ENCODE measurements at regions not wholly inside any gene's neighbourhood (a gene's known extent, or its start where the extent isn't known, plus 50 kb on each side); places are given as distances from the start of the nearest gene placed in this dataset.

DNA sequence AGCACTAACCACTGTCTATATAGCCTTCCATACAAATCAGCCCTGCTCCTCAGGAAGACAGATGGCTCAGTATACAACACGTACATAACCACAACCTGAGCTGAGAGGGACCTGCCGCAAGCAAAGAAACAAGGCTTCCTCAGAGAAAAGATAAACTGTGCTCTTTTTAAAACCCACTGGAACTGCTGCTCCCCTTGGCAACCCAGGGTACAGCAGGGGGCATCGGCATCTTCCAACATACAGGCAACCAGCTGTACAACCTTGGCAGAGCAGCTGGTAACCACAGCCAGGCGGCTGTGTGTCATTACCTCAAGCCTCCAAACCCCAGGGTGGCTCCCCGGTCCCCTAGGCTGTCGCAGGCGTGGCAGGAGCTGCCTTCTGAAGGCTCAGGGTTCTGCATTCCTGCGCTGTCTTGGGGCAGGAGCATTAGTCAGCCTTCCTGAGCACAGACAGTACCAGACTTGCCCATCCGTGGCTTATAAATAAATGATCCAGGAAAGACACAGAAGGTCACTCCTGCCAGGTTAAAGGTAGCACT lies 249.5 kb downstream of the ADGRG6 start:
- TF ChIP-seq RCOR1 (conservative IDR thresholded peaks at IDR 0.05; ENCODE audit: low read depth, low read length) (no peak), MYC (IDR thresholded peaks at IDR 0.05; ENCODE audit: insufficient read depth, insufficient read length, insufficient replicate concordance, low read length, severe bottlenecking) (no peak), SRF (IDR thresholded peaks at IDR 0.05; ENCODE audit: low read depth in 2 of 2, low read length in 2 of 2) (no peak), YY1 (IDR thresholded peaks at IDR 0.05; ENCODE audit: low read depth, low read length) (no peak)
- TF ChIP-seq, protein P1, sequence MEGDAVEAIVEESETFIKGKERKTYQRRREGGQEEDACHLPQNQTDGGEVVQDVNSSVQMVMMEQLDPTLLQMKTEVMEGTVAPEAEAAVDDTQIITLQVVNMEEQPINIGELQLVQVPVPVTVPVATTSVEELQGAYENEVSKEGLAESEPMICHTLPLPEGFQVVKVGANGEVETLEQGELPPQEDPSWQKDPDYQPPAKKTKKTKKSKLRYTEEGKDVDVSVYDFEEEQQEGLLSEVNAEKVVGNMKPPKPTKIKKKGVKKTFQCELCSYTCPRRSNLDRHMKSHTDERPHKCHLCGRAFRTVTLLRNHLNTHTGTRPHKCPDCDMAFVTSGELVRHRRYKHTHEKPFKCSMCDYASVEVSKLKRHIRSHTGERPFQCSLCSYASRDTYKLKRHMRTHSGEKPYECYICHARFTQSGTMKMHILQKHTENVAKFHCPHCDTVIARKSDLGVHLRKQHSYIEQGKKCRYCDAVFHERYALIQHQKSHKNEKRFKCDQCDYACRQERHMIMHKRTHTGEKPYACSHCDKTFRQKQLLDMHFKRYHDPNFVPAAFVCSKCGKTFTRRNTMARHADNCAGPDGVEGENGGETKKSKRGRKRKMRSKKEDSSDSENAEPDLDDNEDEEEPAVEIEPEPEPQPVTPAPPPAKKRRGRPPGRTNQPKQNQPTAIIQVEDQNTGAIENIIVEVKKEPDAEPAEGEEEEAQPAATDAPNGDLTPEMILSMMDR (IDR thresholded peaks at IDR 0.05 in 2 of 3, conservative IDR thresholded peaks at IDR 0.05 in 1 of 3; ENCODE audit: control insufficient read depth in 2 of 3, extremely low read depth in 1 of 3, insufficient read depth in 1 of 3, low read depth in 3 of 3, low read length in 3 of 3): no peak

All from GM12878 (cell line).